AG10803 (cell line): ENCODE measurements at regions not wholly inside any gene's neighbourhood (a gene's known extent, or its start where the extent isn't known, plus 50 kb on each side); places are given as distances from the start of the nearest gene placed in this dataset.

Experiments
- DNase-seq: peaks from one replicate; pipeline ENCODE4 v3.0.0; 2010; ENCODE audit warnings: low read depth
- H3K4me3 ChIP-seq: 2 replicates; pipeline ENCODE4 v1.5.1; 2011; ENCODE audit warnings: mild to moderate bottlenecking, low read length, control low read depth
- CTCF ChIP-seq: conservative IDR thresholded peaks from 2 replicates; pipeline ENCODE4 v1.5.1; 2011; ENCODE audit warnings: mild to moderate bottlenecking, low read length, control low read depth, inconsistent platforms

GRCh38 chr5:67591491-67591890, 394.9 kb upstream of the CD180 start:
- TF ChIP-seq CTCF, result no peak
- DNase-seq, result no peak
- no peak overlapping the region for H3K4me3 ChIP-seq

- TF ChIP-seq CTCF, result no peak
- H3K4me3 ChIP-seq, result no peak overlapping the region
- no peak for DNase-seq
Observed at GRCh38 chr5:67588389-67588788, 391.8 kb upstream of the CD180 start.

- DNase-seq, result peak; percentile 41
- no peak overlapping the region for H3K4me3 ChIP-seq
Observed at GRCh38 chr5:67581203-67581602, 384.6 kb upstream of the CD180 start.

GRCh38 chr5:67578011-67578410, 381.4 kb upstream of the CD180 start:
- DNase-seq, result no peak
- no peak overlapping the region for H3K4me3 ChIP-seq
- TF ChIP-seq CTCF, result no peak

More at GRCh38 chr5:67581203-67581602, 384.6 kb upstream of the CD180 start:
- no peak for TF ChIP-seq CTCF

- peak; percentile 29 for DNase-seq
- H3K4me3 ChIP-seq, result no peak overlapping the region
- TF ChIP-seq CTCF, result no peak
Observed at GRCh38 chr5:67577424-67577823, 380.8 kb upstream of the CD180 start.

- no peak overlapping the region for H3K4me3 ChIP-seq
- no peak for TF ChIP-seq CTCF
- DNase-seq, result no peak
Observed at GRCh38 chr5:67576112-67576511, 379.5 kb upstream of the CD180 start.

GRCh38 chr5:67575087-67575486, 378.5 kb upstream of the CD180 start:
- TF ChIP-seq CTCF, result no peak
- H3K4me3 ChIP-seq, result no peak overlapping the region
- no peak for DNase-seq
